Endothelial cell (in vitro differentiated cells): ENCODE measurements at regions not wholly inside any gene's neighbourhood (a gene's known extent, or its start where the extent isn't known, plus 50 kb on each side); places are given as distances from the start of the nearest gene placed in this dataset.

ENCODE experiments used
- DNase-seq: peaks from one replicate; pipeline ENCODE4 v3.0.0; 2021; ENCODE audit warnings: low spot score
- H3K27ac Mint-ChIP-seq: one replicate; pipeline ENCODE4 v1.8.0; 2021; ENCODE audit warnings: mixed read lengths, inconsistent platforms; ENCODE audit not compliant: unreplicated experiment
- H3K27me3 Mint-ChIP-seq: one replicate; pipeline ENCODE4 v1.8.0; 2021; ENCODE audit warnings: mild to moderate bottlenecking, moderate library complexity, mixed read lengths, inconsistent platforms; ENCODE audit not compliant: unreplicated experiment
- H3K36me3 Mint-ChIP-seq: one replicate; pipeline ENCODE4 v1.8.0; 2021; ENCODE audit warnings: mild to moderate bottlenecking, low read depth, mixed read lengths, inconsistent platforms; ENCODE audit not compliant: unreplicated experiment
- H3K4me1 Mint-ChIP-seq: one replicate; pipeline ENCODE4 v1.8.0; 2021; ENCODE audit warnings: mild to moderate bottlenecking, mixed read lengths, inconsistent platforms; ENCODE audit not compliant: unreplicated experiment
- H3K4me3 Mint-ChIP-seq: one replicate; pipeline ENCODE4 v1.8.0; 2021; ENCODE audit warnings: mild to moderate bottlenecking, mixed read lengths, inconsistent platforms; ENCODE audit not compliant: unreplicated experiment
- H3K9me3 Mint-ChIP-seq: one replicate; pipeline ENCODE4 v1.8.0; 2021; ENCODE audit warnings: mixed read lengths, inconsistent platforms; ENCODE audit not compliant: unreplicated experiment
- CTCF ChIP-seq: fragments of 200-600 bp; sonication (generic); IDR thresholded peaks from one replicate; pipeline ENCODE4 v1.5.0; 2021; ENCODE audit warnings: antibody characterized with exemption; ENCODE audit not compliant: unreplicated experiment

- Mint-ChIP-seq H3K9me3 (no peaks in the 10 kb centered on the region), H3K36me3 (no peaks in the 10 kb centered on the region), H3K4me1 (peaks cover 26% of the 10 kb centered on the region), H3K27me3 (peaks cover 3% of the 10 kb centered on the region), H3K4me3 (no peak overlapping the region), H3K27ac (no peak overlapping the region)
- no peak for TF ChIP-seq CTCF
- DNase-seq: no peak
Measured at GRCh38 chr2:41940060-41940744, 107.6 kb upstream of the PKDCC start.

GRCh38 chr2:41940745-41941063, 107.1 kb upstream of the PKDCC start:
- H3K27ac Mint-ChIP-seq: no peak overlapping the region
- no peaks in the 10 kb centered on the region for H3K9me3 Mint-ChIP-seq
- H3K4me1 Mint-ChIP-seq: peaks cover 26% of the 10 kb centered on the region
- H3K36me3 Mint-ChIP-seq: no peaks in the 10 kb centered on the region
- no peak overlapping the region for H3K4me3 Mint-ChIP-seq
- TF ChIP-seq CTCF: no peak
- peaks cover 3% of the 10 kb centered on the region for H3K27me3 Mint-ChIP-seq
- no peak for DNase-seq

- Mint-ChIP-seq H3K4me3 (no peak overlapping the region), H3K27me3 (peaks cover 3% of the 10 kb centered on the region), H3K27ac (no peak overlapping the region), H3K9me3 (no peaks in the 10 kb centered on the region), H3K36me3 (no peaks in the 10 kb centered on the region), H3K4me1 (peaks cover 26% of the 10 kb centered on the region)
- no peak for TF ChIP-seq CTCF
- no peak for DNase-seq
Measured at GRCh38 chr2:41941831-41942230, 106.0 kb upstream of the PKDCC start.

- H3K4me1 Mint-ChIP-seq: peaks cover 25% of the 10 kb centered on the region
- no peaks in the 10 kb centered on the region for H3K36me3 Mint-ChIP-seq
- H3K27me3 Mint-ChIP-seq: peaks cover 2% of the 10 kb centered on the region
Measured at GRCh38 chr2:41942278-41942677, 105.5 kb upstream of the PKDCC start.

More at GRCh38 chr2:41942278-41942677, 105.5 kb upstream of the PKDCC start:
- H3K27ac Mint-ChIP-seq: no peak overlapping the region
- no peak for TF ChIP-seq CTCF
- H3K9me3 Mint-ChIP-seq: no peaks in the 10 kb centered on the region
- DNase-seq: no peak
- no peak overlapping the region for H3K4me3 Mint-ChIP-seq
